ENCODE measurements at regions not wholly inside any gene's neighbourhood (a gene's known extent, or its start where the extent isn't known, plus 50 kb on each side); places are given as distances from the start of the nearest gene placed in this dataset.

GRCh38 chr15:25527118-25527517 lies 88.3 kb upstream of the UBE3A start:
- H3K4me3 ChIP-seq (ENCODE audit: low read depth, low read length), result no peak overlapping the region
- DNase-seq (ENCODE audit: low read depth, low spot score), result no peak
- POLR2A ChIA-PET, result no interaction called here
- TF ChIP-seq, protein P1, sequence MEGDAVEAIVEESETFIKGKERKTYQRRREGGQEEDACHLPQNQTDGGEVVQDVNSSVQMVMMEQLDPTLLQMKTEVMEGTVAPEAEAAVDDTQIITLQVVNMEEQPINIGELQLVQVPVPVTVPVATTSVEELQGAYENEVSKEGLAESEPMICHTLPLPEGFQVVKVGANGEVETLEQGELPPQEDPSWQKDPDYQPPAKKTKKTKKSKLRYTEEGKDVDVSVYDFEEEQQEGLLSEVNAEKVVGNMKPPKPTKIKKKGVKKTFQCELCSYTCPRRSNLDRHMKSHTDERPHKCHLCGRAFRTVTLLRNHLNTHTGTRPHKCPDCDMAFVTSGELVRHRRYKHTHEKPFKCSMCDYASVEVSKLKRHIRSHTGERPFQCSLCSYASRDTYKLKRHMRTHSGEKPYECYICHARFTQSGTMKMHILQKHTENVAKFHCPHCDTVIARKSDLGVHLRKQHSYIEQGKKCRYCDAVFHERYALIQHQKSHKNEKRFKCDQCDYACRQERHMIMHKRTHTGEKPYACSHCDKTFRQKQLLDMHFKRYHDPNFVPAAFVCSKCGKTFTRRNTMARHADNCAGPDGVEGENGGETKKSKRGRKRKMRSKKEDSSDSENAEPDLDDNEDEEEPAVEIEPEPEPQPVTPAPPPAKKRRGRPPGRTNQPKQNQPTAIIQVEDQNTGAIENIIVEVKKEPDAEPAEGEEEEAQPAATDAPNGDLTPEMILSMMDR (IDR thresholded peaks at IDR 0.05; ENCODE audit: insufficient read depth, low read length, missing control alignments), result no peak
- CTCF ChIA-PET, result interaction anchor here (1.0 kb wide), 1 partner anchor 19 kb away, joined by 3 read pairs; no protein-coding TSS in a partner anchor

GRCh38 chr15:25525741-25526140 lies 86.9 kb upstream of the UBE3A start:
- ChIA-PET POLR2A (no interaction called here), CTCF (interaction anchor here (1.0 kb wide), 1 partner anchor 17 kb away, joined by 4 read pairs; no protein-coding TSS in a partner anchor)
- TF ChIP-seq, protein P1 (IDR thresholded peaks at IDR 0.05; ENCODE audit: insufficient read depth, low read length, missing control alignments), result no peak
- H3K4me3 ChIP-seq (ENCODE audit: low read depth, low read length), result no peak overlapping the region
- no peak for DNase-seq (ENCODE audit: low read depth, low spot score)

GRCh38 chr15:25515633-25516032 lies 76.8 kb upstream of the UBE3A start:
- no peak overlapping the region for H3K4me3 ChIP-seq (ENCODE audit: low read depth, low read length)
- CTCF ChIA-PET, result no interaction called here
- TF ChIP-seq, protein P1 (IDR thresholded peaks at IDR 0.05; ENCODE audit: insufficient read depth, low read length, missing control alignments), result no peak
- DNase-seq (ENCODE audit: low read depth, low spot score), result no peak
- POLR2A ChIA-PET, result no interaction called here

DNA sequence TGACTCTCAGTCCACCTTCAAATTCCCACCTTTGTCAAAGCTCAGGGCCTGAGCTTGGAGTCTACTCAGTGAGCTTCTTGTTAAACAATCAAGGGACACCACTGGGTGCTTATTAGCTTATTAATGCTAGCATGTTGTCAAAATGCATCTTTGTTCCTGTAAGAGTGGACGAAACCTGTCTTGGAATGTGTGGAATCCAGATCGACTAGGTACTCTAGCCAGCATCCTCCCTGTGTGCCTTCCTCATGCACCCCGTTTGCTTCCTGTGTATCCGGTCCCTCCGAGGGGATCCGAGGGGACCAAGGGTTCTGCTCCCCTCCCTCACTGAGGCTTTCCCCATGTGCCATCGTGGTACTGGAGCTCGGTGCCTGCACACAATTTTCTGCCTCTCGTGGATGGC lies 75.7 kb upstream of the UBE3A start:
- ChIA-PET CTCF (interaction anchor here (1.1 to 1.8 kb wide), 3 partner anchors 433 to 1349 kb away, joined by 3 to 4 read pairs (median 3); no protein-coding TSS in a partner anchor), POLR2A (no interaction called here)
- TF ChIP-seq, protein P1 (IDR thresholded peaks at IDR 0.05; ENCODE audit: insufficient read depth, low read length, missing control alignments), result no peak
- no peak for DNase-seq (ENCODE audit: low read depth, low spot score)
- H3K4me3 ChIP-seq (ENCODE audit: low read depth, low read length), result no peak overlapping the region

DNA sequence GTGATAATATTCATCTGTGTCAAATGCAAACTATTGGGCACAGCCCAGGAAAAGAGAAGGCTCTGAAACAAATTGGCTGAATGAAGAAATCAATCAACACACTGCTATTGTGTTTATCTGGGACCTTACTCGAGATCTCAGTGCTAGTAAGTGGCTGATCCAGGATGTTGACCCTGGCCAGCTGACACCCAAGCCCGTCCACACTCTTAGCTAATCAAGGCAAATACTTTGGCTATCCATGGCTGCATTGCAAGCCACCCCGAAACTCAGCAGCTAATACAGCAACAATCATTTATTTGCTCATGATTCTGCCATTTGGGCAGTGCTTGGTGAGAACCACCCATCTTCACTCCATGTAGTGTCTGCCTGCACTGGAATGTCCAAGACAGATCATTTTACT lies 74.1 kb upstream of the UBE3A start:
- TF ChIP-seq, protein P1 (IDR thresholded peaks at IDR 0.05; ENCODE audit: insufficient read depth, low read length, missing control alignments), result no peak
- POLR2A ChIA-PET, result no interaction called here
- CTCF ChIA-PET, result interaction anchor here (1.4 kb wide), 1 partner anchor 435 kb away, joined by 3 read pairs; no protein-coding TSS in a partner anchor
- no peak overlapping the region for H3K4me3 ChIP-seq (ENCODE audit: low read depth, low read length)
- DNase-seq (ENCODE audit: low read depth, low spot score), result no peak

DNA sequence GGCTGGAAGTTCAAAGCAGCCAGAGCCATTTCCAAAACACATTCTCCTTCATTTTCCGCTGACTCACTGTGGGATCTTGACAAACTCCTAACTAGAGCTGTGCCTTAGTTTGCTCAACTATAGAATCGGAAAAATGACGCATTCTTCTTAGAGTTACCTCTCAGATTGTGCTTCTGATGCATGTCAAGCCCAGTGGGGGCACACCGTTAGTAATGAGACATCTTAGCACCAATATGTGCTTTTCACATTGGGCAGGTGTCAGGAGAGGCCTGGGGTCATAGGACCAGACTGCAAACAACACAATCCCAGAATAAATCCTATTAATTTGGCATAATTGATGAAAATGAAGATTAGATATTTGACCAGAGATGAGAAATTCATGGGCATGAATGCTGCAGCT lies 71.3 kb upstream of the UBE3A start:
- CTCF ChIA-PET, result interaction anchor here (1.1 to 7.8 kb wide), 11 partner anchors 10 to 1380 kb away, joined by 3 to 68 read pairs (median 6); no protein-coding TSS in a partner anchor

More for the DNA sequence above, 71.3 kb upstream of the UBE3A start:
- TF ChIP-seq, protein P1 (IDR thresholded peaks at IDR 0.05; ENCODE audit: insufficient read depth, low read length, missing control alignments), result no peak
- H3K4me3 ChIP-seq (ENCODE audit: low read depth, low read length), result no peak overlapping the region
- DNase-seq (ENCODE audit: low read depth, low spot score), result no peak
- POLR2A ChIA-PET, result no interaction called here
